ENCODE measurements at regions not wholly inside any gene's neighbourhood (a gene's known extent, or its start where the extent isn't known, plus 50 kb on each side); places are given as distances from the start of the nearest gene placed in this dataset.

- no peak for TF ChIP-seq EZH2 (IDR thresholded peaks at IDR 0.05; ENCODE audit: low read length, unreplicated experiment)
- TF ChIP-seq, protein P1, sequence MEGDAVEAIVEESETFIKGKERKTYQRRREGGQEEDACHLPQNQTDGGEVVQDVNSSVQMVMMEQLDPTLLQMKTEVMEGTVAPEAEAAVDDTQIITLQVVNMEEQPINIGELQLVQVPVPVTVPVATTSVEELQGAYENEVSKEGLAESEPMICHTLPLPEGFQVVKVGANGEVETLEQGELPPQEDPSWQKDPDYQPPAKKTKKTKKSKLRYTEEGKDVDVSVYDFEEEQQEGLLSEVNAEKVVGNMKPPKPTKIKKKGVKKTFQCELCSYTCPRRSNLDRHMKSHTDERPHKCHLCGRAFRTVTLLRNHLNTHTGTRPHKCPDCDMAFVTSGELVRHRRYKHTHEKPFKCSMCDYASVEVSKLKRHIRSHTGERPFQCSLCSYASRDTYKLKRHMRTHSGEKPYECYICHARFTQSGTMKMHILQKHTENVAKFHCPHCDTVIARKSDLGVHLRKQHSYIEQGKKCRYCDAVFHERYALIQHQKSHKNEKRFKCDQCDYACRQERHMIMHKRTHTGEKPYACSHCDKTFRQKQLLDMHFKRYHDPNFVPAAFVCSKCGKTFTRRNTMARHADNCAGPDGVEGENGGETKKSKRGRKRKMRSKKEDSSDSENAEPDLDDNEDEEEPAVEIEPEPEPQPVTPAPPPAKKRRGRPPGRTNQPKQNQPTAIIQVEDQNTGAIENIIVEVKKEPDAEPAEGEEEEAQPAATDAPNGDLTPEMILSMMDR (conservative IDR thresholded peaks at IDR 0.05; ENCODE audit: low read depth, low read length) = no peak
Measured at GRCh38 chr7:116139007-116139406, 71.3 kb upstream of the TES start.
